Neuronal stem cell (in vitro differentiated cells): ENCODE measurements at regions not wholly inside any gene's neighbourhood (a gene's known extent, or its start where the extent isn't known, plus 50 kb on each side); places are given as distances from the start of the nearest gene placed in this dataset.
A peak's percentile ranks its signal among the peaks of the same experiment; 100 is the strongest.

Experiments
- DNase-seq: peaks from one replicate; pipeline ENCODE4 v3.0.0-alpha.2; 2013; ENCODE audit warnings: low spot score
- H2AFZ ChIP-seq: one replicate; pipeline ENCODE4 v1.6.1; 2013; ENCODE audit warnings: mild to moderate bottlenecking, low read length, inconsistent platforms
- H2AK5ac ChIP-seq: 2 replicates; pipeline ENCODE4 v1.6.1; 2013; ENCODE audit warnings: low read depth, mild to moderate bottlenecking, inconsistent platforms, low read length, moderate library complexity, mixed read lengths
- H2BK120ac ChIP-seq: 2 replicates; pipeline ENCODE4 v1.6.1; 2013; ENCODE audit warnings: low read depth, mild to moderate bottlenecking, inconsistent platforms, low read length, moderate library complexity, mixed read lengths
- H2BK12ac ChIP-seq: one replicate; pipeline ENCODE4 v1.6.1; 2013; ENCODE audit warnings: low read length, inconsistent platforms
- H2BK15ac ChIP-seq: 2 replicates; pipeline ENCODE4 v1.6.1; 2013; ENCODE audit warnings: mild to moderate bottlenecking, low read length, inconsistent platforms, mixed read lengths
- H2BK5ac ChIP-seq: one replicate; pipeline ENCODE4 v1.6.1; 2013; ENCODE audit warnings: inconsistent platforms, mild to moderate bottlenecking, low read length, moderate library complexity
- H3K14ac ChIP-seq: one replicate; pipeline ENCODE4 v1.6.1; 2013; ENCODE audit warnings: low read length, inconsistent platforms
- H3K18ac ChIP-seq: 2 replicates; pipeline ENCODE4 v1.6.1; 2013; ENCODE audit warnings: low read length, inconsistent platforms
- H3K23ac ChIP-seq: 2 replicates; pipeline ENCODE4 v1.6.1; 2013; ENCODE audit warnings: low read depth, mild to moderate bottlenecking, mixed read lengths, low read length, inconsistent platforms; ENCODE audit not compliant: poor library complexity
- H3K27ac ChIP-seq: replicated peaks from 3 replicates; pipeline ENCODE4 v1.5.1; 2013; ENCODE audit warnings: low read length, inconsistent platforms
- H3K27me3 ChIP-seq, 3 experiments: 2 replicates each; pipeline ENCODE4 v1.6.1; 2013; ENCODE audit warnings: low read length in 3 of 3, mild to moderate bottlenecking in 2 of 3, inconsistent platforms in 1 of 3, low read depth in 1 of 3, mixed read lengths in 1 of 3, moderate library complexity in 1 of 3; ENCODE audit not compliant: control insufficient read depth in 3 of 3, insufficient read depth in 3 of 3
- H3K36me3 ChIP-seq, 2 donors: replicated peaks in 1 of 2; 2 replicates each; pipeline ENCODE4 v1.6.1; 2013; ENCODE audit warnings: low read length in 2 of 2; ENCODE audit not compliant: control insufficient read depth in 2 of 2, insufficient read depth in 2 of 2
- H3K4ac ChIP-seq: 2 replicates; pipeline ENCODE4 v1.6.1; 2013; ENCODE audit warnings: inconsistent platforms, mild to moderate bottlenecking, low read length, moderate library complexity
- H3K4me1 ChIP-seq, 2 donors: 1 replicate in 1 of 2; 2 replicates in 1 of 2; pipeline ENCODE4 v1.6.1; 2013; ENCODE audit warnings: low read length in 2 of 2, low read depth in 1 of 2; ENCODE audit not compliant: control insufficient read depth in 2 of 2, insufficient read depth in 1 of 2
- H3K4me2 ChIP-seq: one replicate; pipeline ENCODE4 v1.6.1; 2013; ENCODE audit warnings: mild to moderate bottlenecking, low read length, inconsistent platforms; ENCODE audit not compliant: insufficient read depth, poor library complexity, severe bottlenecking
- H3K4me3 ChIP-seq, 2 donors: 2 replicates each; pipeline ENCODE4 v1.5.1; 2013; ENCODE audit warnings: low read length in 2 of 2, mild to moderate bottlenecking in 2 of 2, inconsistent platforms in 1 of 2, moderate library complexity in 1 of 2
- H3K79me1 ChIP-seq: one replicate; pipeline ENCODE4 v1.6.1; 2013; ENCODE audit warnings: low read depth, mild to moderate bottlenecking, inconsistent platforms, low read length, moderate library complexity
- H3K9ac ChIP-seq: one replicate; pipeline ENCODE4 v1.6.1; 2013; ENCODE audit warnings: mild to moderate bottlenecking, low read depth, low read length, inconsistent platforms; ENCODE audit not compliant: poor library complexity
- H3K9me3 ChIP-seq, 2 donors: replicated peaks in 1 of 2; 2 replicates each; pipeline versions ENCODE3 to v1.6.1; 2013; ENCODE audit warnings: low read length in 2 of 2, mild to moderate bottlenecking in 2 of 2, inconsistent platforms in 1 of 2, low read depth in 1 of 2, mixed read lengths in 1 of 2, moderate library complexity in 1 of 2; ENCODE audit not compliant: control insufficient read depth in 2 of 2, insufficient read depth in 1 of 2
- H4K8ac ChIP-seq: one replicate; pipeline ENCODE4 v1.6.1; 2013; ENCODE audit warnings: low read depth, mild to moderate bottlenecking, inconsistent platforms, low read length, moderate library complexity
- H4K91ac ChIP-seq: one replicate; pipeline ENCODE4 v1.6.1; 2013; ENCODE audit warnings: low read length, low read depth, mild to moderate bottlenecking, inconsistent platforms; ENCODE audit not compliant: poor library complexity
- whole genome bisulfite sequencing, 2 donors: extraction: QIAGEN DNeasy Blood & Tissue Kit; methylation state at CpG; one replicate each; pipeline ENCODE4 v1.1.7; 2013; ENCODE audit warnings: missing lambda C conversion rate in 2 of 2, mixed read lengths in 1 of 2; ENCODE audit not compliant: insufficient read length in 2 of 2, insufficient replicate concordance in 1 of 2; ENCODE audit errors: extremely low coverage in 2 of 2; 5-methylcytosine and 5-hydroxymethylcytosine counted together

DNA sequence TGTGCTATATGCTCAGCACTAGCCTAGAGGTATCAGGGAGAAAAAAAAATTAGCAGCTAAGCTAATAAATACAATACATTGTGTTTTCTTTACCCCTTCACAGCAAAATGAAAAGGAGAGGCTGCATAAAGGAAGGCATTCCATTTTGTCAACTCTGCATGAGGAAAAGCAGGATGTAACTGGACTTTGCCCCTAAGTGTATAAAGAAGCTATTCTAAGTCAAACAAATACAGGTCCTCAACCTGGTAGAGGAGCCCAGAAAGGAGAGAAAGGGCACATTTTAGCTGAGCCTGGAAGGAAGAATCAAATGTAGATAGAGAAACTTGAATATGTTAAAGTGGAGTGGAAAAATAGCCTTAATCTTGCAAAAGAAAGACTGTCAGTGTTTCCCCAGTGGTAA, 89.0 kb upstream of the SPRED1 start:
- H3K18ac ChIP-seq, result no peak overlapping the region
- peaks cover 10 to 23% of the 10 kb centered on the region in 2 donors for H3K4me1 ChIP-seq
- H3K4me2 ChIP-seq, result no peak overlapping the region
- H3K4me3 ChIP-seq, result no peak overlapping the region
- H4K91ac ChIP-seq, result no peak overlapping the region
- DNase-seq, result no peak
- no peaks in the 10 kb centered on the region for H3K79me1 ChIP-seq
- no peaks in the 10 kb centered on the region for H3K9me3 ChIP-seq
- H3K27me3 ChIP-seq, result no peaks in the 10 kb centered on the region
- no peak overlapping the region for H2BK120ac ChIP-seq
- H2BK5ac ChIP-seq, result no peak overlapping the region
- H3K36me3 ChIP-seq, result no peaks in the 10 kb centered on the region
- no peak overlapping the region for H3K9ac ChIP-seq
- peak overlapping the region; percentile 53 for H3K27ac ChIP-seq
- no peak overlapping the region for H3K4ac ChIP-seq
- H3K14ac ChIP-seq, result no peak overlapping the region
- no peak overlapping the region for H2BK12ac ChIP-seq
- H2AFZ ChIP-seq, result peak overlapping the region; percentile 43
- no peak overlapping the region for H2AK5ac ChIP-seq
- no peak overlapping the region for H3K23ac ChIP-seq
- H2BK15ac ChIP-seq, result no peak overlapping the region
- no peak overlapping the region for H4K8ac ChIP-seq

DNA sequence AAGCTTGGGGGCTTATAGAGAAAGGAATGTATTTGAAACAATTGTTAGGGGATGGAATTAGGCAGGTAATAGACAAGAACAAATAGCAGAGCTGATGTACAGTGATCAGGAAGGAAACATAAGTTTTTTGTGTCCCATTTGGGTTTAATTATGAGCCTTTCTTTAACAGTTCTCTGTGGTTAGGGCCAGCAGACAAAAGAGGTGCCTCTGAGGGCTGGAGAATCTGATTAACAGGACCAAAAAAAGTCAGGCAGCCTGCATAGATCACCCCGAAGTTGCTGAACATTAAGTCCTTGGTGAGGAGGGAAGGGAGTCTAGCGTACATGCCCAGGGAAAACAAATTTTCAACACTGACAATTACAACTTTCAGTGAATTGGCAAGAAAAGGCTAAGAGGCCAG, 88.6 kb upstream of the SPRED1 start:
- no peaks in the 10 kb centered on the region for H3K79me1 ChIP-seq
- H3K9me3 ChIP-seq, result no peaks in the 10 kb centered on the region
- H2AK5ac ChIP-seq, result no peak overlapping the region
- no peaks in the 10 kb centered on the region for H3K36me3 ChIP-seq
- H3K4me1 ChIP-seq, result peaks cover 10 to 23% of the 10 kb centered on the region in 2 donors
- no peak overlapping the region for H2BK5ac ChIP-seq
- H3K14ac ChIP-seq, result no peak overlapping the region
- H2BK12ac ChIP-seq, result no peak overlapping the region
- no peak for DNase-seq
- H2BK120ac ChIP-seq, result no peak overlapping the region
- no peak overlapping the region for H2BK15ac ChIP-seq
- no peak overlapping the region for H3K9ac ChIP-seq
- H3K4me2 ChIP-seq, result no peak overlapping the region
- H2AFZ ChIP-seq, result peak overlapping the region; percentile 43
- H4K91ac ChIP-seq, result no peak overlapping the region
- no peak overlapping the region for H3K4ac ChIP-seq
- no peak overlapping the region for H3K4me3 ChIP-seq
- peak overlapping the region; percentile 53 for H3K27ac ChIP-seq
- no peak overlapping the region for H4K8ac ChIP-seq
- H3K18ac ChIP-seq, result no peak overlapping the region
- no CpG with 5 or more reads among the region's 2 CpGs for WGBS, 2 donors
- no peak overlapping the region for H3K23ac ChIP-seq
- no peaks in the 10 kb centered on the region for H3K27me3 ChIP-seq

DNA sequence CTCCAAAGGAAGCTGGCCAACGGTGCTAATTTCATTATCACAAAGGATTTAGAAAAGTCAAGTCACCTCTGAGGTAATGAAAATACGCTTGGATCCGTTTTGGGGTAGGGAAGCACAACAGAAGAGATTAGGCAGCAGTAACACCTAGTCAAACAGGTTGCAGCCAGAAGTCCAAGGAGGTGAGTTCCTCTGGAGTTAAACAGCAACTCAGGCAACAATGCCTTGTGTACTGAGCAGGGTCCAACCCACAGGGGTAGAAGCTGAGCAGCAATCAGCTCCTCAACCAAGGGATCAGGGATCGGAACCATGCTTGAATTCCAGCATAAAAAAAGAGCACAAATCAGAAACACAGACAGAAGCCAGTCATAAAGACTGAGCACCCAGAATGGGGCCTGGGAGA, 88.1 kb upstream of the SPRED1 start:
- Histone ChIP-seq H3K18ac (no peak overlapping the region), H2BK120ac (no peak overlapping the region), H3K27me3 (no peaks in the 10 kb centered on the region), H3K4me3 (no peak overlapping the region), H3K36me3 (no peaks in the 10 kb centered on the region), H3K23ac (no peak overlapping the region), H3K9ac (no peak overlapping the region), H2BK15ac (no peak overlapping the region), H4K8ac (no peak overlapping the region), H3K27ac (peak overlapping the region; percentile 53), H2BK12ac (no peak overlapping the region), H2BK5ac (no peak overlapping the region), H3K4me1 (peaks cover 10 to 23% of the 10 kb centered on the region in 2 donors), H3K14ac (no peak overlapping the region), H3K4me2 (no peak overlapping the region), H4K91ac (no peak overlapping the region), H2AK5ac (no peak overlapping the region), H3K9me3 (no peaks in the 10 kb centered on the region), H2AFZ (peak overlapping the region; percentile 43), H3K79me1 (no peaks in the 10 kb centered on the region), H3K4ac (no peak overlapping the region)
- no peak for DNase-seq
- WGBS, 2 donors, result no CpG with 5 or more reads among the region's 4 CpGs

DNA sequence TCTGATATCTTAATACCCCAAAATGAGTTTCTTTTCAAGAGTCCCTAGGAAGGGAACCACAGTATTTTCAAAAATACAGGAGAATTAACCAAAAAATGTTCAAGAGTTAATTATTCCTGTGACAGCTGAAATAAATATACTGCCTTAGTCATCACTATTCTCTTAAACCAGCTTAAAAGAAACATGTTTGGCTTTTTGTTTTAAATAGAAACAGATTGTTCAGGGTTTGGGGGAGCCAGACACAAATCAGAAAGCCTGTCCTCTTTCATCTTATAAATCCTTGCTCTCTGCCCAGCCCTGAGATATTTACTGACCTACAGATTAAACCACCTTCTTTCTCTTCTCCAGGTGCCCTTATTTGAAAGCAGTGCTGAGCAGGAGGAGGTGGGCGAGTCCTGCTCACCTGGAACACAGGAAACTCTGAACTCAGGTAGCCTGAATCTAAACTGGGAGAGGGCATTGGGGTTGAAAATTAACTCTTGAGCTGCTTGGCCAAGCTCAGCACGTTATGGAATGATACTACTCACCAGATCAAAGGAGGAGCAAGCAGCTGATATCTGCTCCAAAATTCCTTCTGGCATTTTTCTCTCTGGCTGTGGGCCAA, 84.1 kb upstream of the SPRED1 start:
- Histone ChIP-seq H3K4me2 (no peak overlapping the region), H3K9me3 (no peaks in the 10 kb centered on the region)

More for the DNA sequence above, 84.1 kb upstream of the SPRED1 start:
- no peak overlapping the region for H2BK15ac ChIP-seq
- no peak overlapping the region for H3K23ac ChIP-seq
- no peak overlapping the region for H3K4me3 ChIP-seq
- H2BK5ac ChIP-seq, result no peak overlapping the region
- no peak overlapping the region for H2AFZ ChIP-seq
- H3K27me3 ChIP-seq, result no peaks in the 10 kb centered on the region
- H3K14ac ChIP-seq, result no peak overlapping the region
- H2BK120ac ChIP-seq, result no peak overlapping the region
- no peak overlapping the region for H3K4ac ChIP-seq
- no peak overlapping the region for H3K27ac ChIP-seq
- no peaks in the 10 kb centered on the region for H3K79me1 ChIP-seq
- H2BK12ac ChIP-seq, result no peak overlapping the region
- no peak overlapping the region for H4K91ac ChIP-seq
- H3K9ac ChIP-seq, result no peak overlapping the region
- H3K36me3 ChIP-seq, result no peaks in the 10 kb centered on the region
- H3K4me1 ChIP-seq, result peaks cover 10 to 20% of the 10 kb centered on the region in 2 donors
- no peak overlapping the region for H2AK5ac ChIP-seq
- H4K8ac ChIP-seq, result no peak overlapping the region
- no CpG with 5 or more reads among the region's 2 CpGs for WGBS, 2 donors
- no peak for DNase-seq
- H3K18ac ChIP-seq, result no peak overlapping the region
